CD4-positive, alpha-beta T cell (primary cell): ENCODE measurements at regions not wholly inside any gene's neighbourhood (a gene's known extent, or its start where the extent isn't known, plus 50 kb on each side); places are given as distances from the start of the nearest gene placed in this dataset.
"Not testable (repeated sequence)": the region's sequence is repeated elsewhere in the genome, so short reads cannot be mapped to it uniquely, and the experiment has no call there.

ENCODE experiments used
- ATAC-seq: fragments of 200-7000 bp; cut with Tn5 transposase; one replicate; pipeline ENCODE4 v1.10.0; 2022; ENCODE audit warnings: mild to moderate bottlenecking; ENCODE audit not compliant: poor library complexity
- CTCF ChIA-PET: fragments of 350-600 bp; sonication (Branson Sonifier 250); formaldehyde crosslinking; loops from one replicate; lab custom pipeline; 2021; ENCODE audit warnings: antibody characterized with exemption, inconsistent platforms; lab: Charles Lee
- POLR2A ChIA-PET: fragments of 350-600 bp; sonication (Branson Sonifier 250); formaldehyde crosslinking; loops from one replicate; lab custom pipeline; 2021; ENCODE audit warnings: antibody characterized with exemption, inconsistent platforms; lab: Charles Lee
- DNase-seq, 14 experiments: peaks; one replicate each; pipeline ENCODE4 v3.0.0-alpha.2; 2013 to 2020; ENCODE audit warnings: mixed read lengths in 2 of 14
- H3K27ac ChIP-seq, 2 donors: one replicate each; pipeline versions ENCODE4 v1.5.1 to v1.7.0; 2013; ENCODE audit warnings: low read length in 2 of 2, low read depth in 1 of 2, mild to moderate bottlenecking in 1 of 2
- H3K27me3 ChIP-seq, 2 experiments: 1 replicate in 1 of 2; 2 replicates in 1 of 2; pipeline versions ENCODE4 v1.6.1 to v1.7.0; 2013; ENCODE audit warnings: low read length in 2 of 2, control low read depth in 1 of 2, mild to moderate bottlenecking in 1 of 2, moderate library complexity in 1 of 2; ENCODE audit not compliant: insufficient read depth in 2 of 2, control insufficient read depth in 1 of 2
- H3K36me3 ChIP-seq: one replicate; pipeline ENCODE4 v1.6.1; 2013; ENCODE audit warnings: low read length, control low read depth; ENCODE audit not compliant: insufficient read depth
- H3K4me1 ChIP-seq: one replicate; pipeline ENCODE4 v1.6.1; 2013; ENCODE audit warnings: low read length, control low read depth; ENCODE audit not compliant: insufficient read depth
- H3K4me3 ChIP-seq: one replicate; pipeline ENCODE4 v1.5.1; 2013; ENCODE audit warnings: mild to moderate bottlenecking, low read length, moderate library complexity
- H3K9me3 ChIP-seq, 2 experiments: 1 replicate in 1 of 2; 2 replicates in 1 of 2; pipeline versions ENCODE4 v1.6.1 to v1.7.0; 2013; ENCODE audit warnings: low read length in 2 of 2, mild to moderate bottlenecking in 2 of 2, control low read depth in 1 of 2, moderate library complexity in 1 of 2; ENCODE audit not compliant: control insufficient read depth in 1 of 2, insufficient read depth in 1 of 2
- H3K27ac Mint-ChIP-seq: one replicate; pipeline ENCODE4 v1.8.0; 2020; ENCODE audit warnings: mixed read lengths
- H3K27me3 Mint-ChIP-seq: one replicate; pipeline ENCODE4 v1.8.0; 2021; ENCODE audit warnings: mixed read lengths
- H3K36me3 Mint-ChIP-seq: one replicate; pipeline ENCODE4 v1.8.0; 2021; ENCODE audit warnings: low read depth, mixed read lengths
- H3K4me1 Mint-ChIP-seq: one replicate; pipeline ENCODE4 v1.8.0; 2021; ENCODE audit warnings: low read depth, mixed read lengths
- H3K4me3 Mint-ChIP-seq: one replicate; pipeline ENCODE4 v1.8.0; 2020; ENCODE audit warnings: mild to moderate bottlenecking, mixed read lengths
- H3K9me3 Mint-ChIP-seq: one replicate; pipeline ENCODE4 v1.8.0; 2020; ENCODE audit warnings: mixed read lengths
- CTCF ChIP-seq: fragments of 200-600 bp; IDR thresholded peaks from one replicate; pipeline ENCODE4 v1.8.0; 2022; ENCODE audit warnings: antibody characterized with exemption, mild to moderate bottlenecking
- intact Hi-C, 2 experiments: fragments of 100-400 bp; cut with DNase I in 1 of 2; cut with micrococcal nuclease in 1 of 2; formaldehyde crosslinking; loops; one replicate each; pipeline versions ENCODE4 v1.15.1 to v1.9.0; 2023 to 2025; cut with DNase I, micrococcal nuclease

GRCh38 chr6:139519097-139519496 lies 144.6 kb upstream of the CITED2 start:
- ChIA-PET POLR2A (no interaction called here), CTCF (no interaction called here)
- no peaks in the 10 kb centered on the region for H3K36me3 Mint-ChIP-seq
- H3K4me1 Mint-ChIP-seq: no peaks in the 10 kb centered on the region
- H3K9me3 Mint-ChIP-seq: no peaks in the 10 kb centered on the region
- Histone ChIP-seq H3K27me3 (no peaks in the 10 kb centered on the region), H3K4me3 (no peak overlapping the region), H3K36me3 (no peaks in the 10 kb centered on the region), H3K27ac (no peak overlapping the region), H3K4me1 (no peaks in the 10 kb centered on the region), H3K9me3 (no peaks in the 10 kb centered on the region)
- intact Hi-C loops: no loop called here
- DNase-seq (no peak), ATAC-seq (no peak)
- no peak for TF ChIP-seq CTCF
- H3K27me3 Mint-ChIP-seq: no peaks in the 10 kb centered on the region
- no peak overlapping the region for H3K27ac Mint-ChIP-seq
- no peak overlapping the region for H3K4me3 Mint-ChIP-seq

- no peak overlapping the region for H3K4me3 Mint-ChIP-seq
- H3K4me1 ChIP-seq: no peaks in the 10 kb centered on the region
- no peak overlapping the region for H3K27ac ChIP-seq
- H3K9me3 Mint-ChIP-seq: no peaks in the 10 kb centered on the region
- ATAC-seq (no peak), DNase-seq (no peak)
- TF ChIP-seq CTCF: no peak
- intact Hi-C loops: no loop called here
- H3K9me3 ChIP-seq: no peaks in the 10 kb centered on the region
- H3K4me1 Mint-ChIP-seq: no peaks in the 10 kb centered on the region
- H3K36me3 Mint-ChIP-seq: no peaks in the 10 kb centered on the region
- POLR2A ChIA-PET: no interaction called here
- H3K27me3 ChIP-seq: no peaks in the 10 kb centered on the region
- H3K36me3 ChIP-seq: no peaks in the 10 kb centered on the region
- CTCF ChIA-PET: no interaction called here
- no peaks in the 10 kb centered on the region for H3K27me3 Mint-ChIP-seq
- no peak overlapping the region for H3K4me3 ChIP-seq
- H3K27ac Mint-ChIP-seq: no peak overlapping the region
These were observed 144.2 kb upstream of the CITED2 start for GRCh38 chr6:139518556-139519091.

GRCh38 chr6:139517998-139518555 lies 143.6 kb upstream of the CITED2 start:
- H3K4me1 ChIP-seq, POLR2A ChIA-PET, H3K9me3 Mint-ChIP-seq, intact Hi-C loops, H3K27ac Mint-ChIP-seq, H3K27ac ChIP-seq, H3K27me3 Mint-ChIP-seq, H3K36me3 Mint-ChIP-seq, H3K4me3 ChIP-seq, H3K4me1 Mint-ChIP-seq, CTCF ChIA-PET, H3K36me3 ChIP-seq, DNase-seq, H3K9me3 ChIP-seq, ATAC-seq, H3K27me3 ChIP-seq, H3K4me3 Mint-ChIP-seq: not testable (repeated sequence)

- Histone ChIP-seq H3K36me3 (no peaks in the 10 kb centered on the region), H3K4me1 (no peaks in the 10 kb centered on the region), H3K27me3 (no peaks in the 10 kb centered on the region), H3K27ac (no peak overlapping the region), H3K4me3 (no peak overlapping the region), H3K9me3 (no peaks in the 10 kb centered on the region)
- no peak overlapping the region for H3K27ac Mint-ChIP-seq
- no peak for TF ChIP-seq CTCF
- H3K36me3 Mint-ChIP-seq: no peaks in the 10 kb centered on the region
- H3K4me3 Mint-ChIP-seq: no peak overlapping the region
- no peaks in the 10 kb centered on the region for H3K27me3 Mint-ChIP-seq
- DNase-seq (no peak), ATAC-seq (no peak)
- CTCF ChIA-PET: no interaction called here
- intact Hi-C loops: no loop called here
- POLR2A ChIA-PET: no interaction called here
- H3K9me3 Mint-ChIP-seq: no peaks in the 10 kb centered on the region
- no peaks in the 10 kb centered on the region for H3K4me1 Mint-ChIP-seq
These were observed 141.1 kb upstream of the CITED2 start for GRCh38 chr6:139515511-139515910.
